ENCODE measurements at regions not wholly inside any gene's neighbourhood (a gene's known extent, or its start where the extent isn't known, plus 50 kb on each side); places are given as distances from the start of the nearest gene placed in this dataset.

GRCh38 chr9:100884518-100884917, 144.0 kb upstream of the PLPPR1 start:
- no peaks in the 10 kb centered on the region for H4K20me1 ChIP-seq (ENCODE audit: insufficient read depth)
- WGBS (ENCODE audit: low lambda C conversion rate) = 10% methylated on average over 4 of the region's 4 CpGs
- TF ChIP-seq REST (IDR thresholded peaks at IDR 0.05; ENCODE audit: low read depth, low read length) (no peak), CTCF (IDR thresholded peaks at IDR 0.05) (no peak), FOSL2 (IDR thresholded peaks at IDR 0.05; ENCODE audit: borderline replicate concordance, low read depth) (no peak), GABPA (IDR thresholded peaks at IDR 0.05; ENCODE audit: low read depth) (no peak), EZH2phosphoT487 (IDR thresholded peaks at IDR 0.05; ENCODE audit: borderline replicate concordance, low read depth) (no peak), TAF1 (IDR thresholded peaks at IDR 0.05; ENCODE audit: borderline replicate concordance, low read depth, low read length) (no peak)
- no peaks in the 10 kb centered on the region for H3F3A ChIP-seq (replicated peaks; ENCODE audit: insufficient read depth)
- no peak overlapping the region for H3K4me3 ChIP-seq (ENCODE audit: low read depth in 2 of 2, low read length in 1 of 2)
- DNase-seq = no peak
- H3K27me3 ChIP-seq (ENCODE audit: insufficient read depth) = no peaks in the 10 kb centered on the region
- no peaks in the 10 kb centered on the region for H3K79me2 ChIP-seq (ENCODE audit: insufficient read depth)
- no peaks in the 10 kb centered on the region for H3K9me3 ChIP-seq
- no peaks in the 10 kb centered on the region for H3K9me2 ChIP-seq
- CTCF ChIA-PET = no interaction called here
- H3K9ac ChIP-seq = no peak overlapping the region
- H3K4me1 ChIP-seq (ENCODE audit: control insufficient read depth in 1 of 2, insufficient read depth in 2 of 2, low read depth in 1 of 2, low read length in 1 of 2) = no peaks in the 10 kb centered on the region
- H3K27ac ChIP-seq (ENCODE audit: low read depth in 2 of 2, low read length in 1 of 2) = no peak overlapping the region
- POLR2A ChIA-PET = no interaction called here
- H3K36me3 ChIP-seq (replicated peaks in 1 of 2; ENCODE audit: control insufficient read depth in 1 of 2, insufficient read depth in 2 of 2, low read length in 1 of 2) = no peaks in the 10 kb centered on the region
- H3K4me2 ChIP-seq = no peak overlapping the region
- H2AFZ ChIP-seq (ENCODE audit: low read depth) = no peak overlapping the region

GRCh38 chr9:100890321-100890720, 138.2 kb upstream of the PLPPR1 start:
- Histone ChIP-seq H3K4me1 (ENCODE audit: control insufficient read depth in 1 of 2, insufficient read depth in 2 of 2, low read depth in 1 of 2, low read length in 1 of 2) (no peaks in the 10 kb centered on the region), H4K20me1 (ENCODE audit: insufficient read depth) (no peaks in the 10 kb centered on the region), H3F3A (replicated peaks; ENCODE audit: insufficient read depth) (no peaks in the 10 kb centered on the region), H3K9ac (no peak overlapping the region), H3K4me3 (ENCODE audit: low read depth in 2 of 2, low read length in 1 of 2) (no peak overlapping the region), H2AFZ (ENCODE audit: low read depth) (no peak overlapping the region), H3K79me2 (ENCODE audit: insufficient read depth) (no peaks in the 10 kb centered on the region), H3K36me3 (replicated peaks in 1 of 2; ENCODE audit: control insufficient read depth in 1 of 2, insufficient read depth in 2 of 2, low read length in 1 of 2) (no peaks in the 10 kb centered on the region), H3K27me3 (ENCODE audit: insufficient read depth) (no peaks in the 10 kb centered on the region), H3K9me2 (no peaks in the 10 kb centered on the region), H3K9me3 (no peaks in the 10 kb centered on the region), H3K4me2 (no peak overlapping the region), H3K27ac (ENCODE audit: low read depth in 2 of 2, low read length in 1 of 2) (no peak overlapping the region)
- POLR2A ChIA-PET = no interaction called here
- TF ChIP-seq USF1 (IDR thresholded peaks at IDR 0.05; ENCODE audit: borderline replicate concordance, low read depth) (no peak), RAD21 (IDR thresholded peaks at IDR 0.05; ENCODE audit: low read length) (no peak), NFIC (IDR thresholded peaks at IDR 0.05; ENCODE audit: borderline replicate concordance) (no peak), SMC3 (IDR thresholded peaks at IDR 0.05; ENCODE audit: low read depth, low read length) (no peak), FOXJ3 (CRISPR knock-in tag; IDR thresholded peaks at IDR 0.05) (no peak), TCF12 (IDR thresholded peaks at IDR 0.05) (no peak), USF2 (IDR thresholded peaks at IDR 0.05; ENCODE audit: borderline replicate concordance, low read depth, low read length) (no peak), JUND (IDR thresholded peaks at IDR 0.05) (no peak), GABPA (IDR thresholded peaks at IDR 0.05; ENCODE audit: low read depth) (no peak)
- CTCF ChIA-PET = no interaction called here
- no peak for DNase-seq
- WGBS (ENCODE audit: low lambda C conversion rate) = 22% methylated on average over 3 of the region's 3 CpGs

Data from SK-N-SH (cell line).